GM12878 (cell line): ENCODE measurements at regions not wholly inside any gene's neighbourhood (a gene's known extent, or its start where the extent isn't known, plus 50 kb on each side); places are given as distances from the start of the nearest gene placed in this dataset.

Experiments
- EED ChIP-seq: sonication (generic); IDR thresholded peaks from 2 replicates; pipeline ENCODE4 v1.6.1; 2016; ENCODE audit warnings: antibody characterized with exemption, low read depth
- FOXM1 ChIP-seq: IDR thresholded peaks from 2 replicates; pipeline ENCODE4 v1.6.1; 2012; ENCODE audit warnings: low read depth, mild to moderate bottlenecking, inconsistent platforms, low read length, moderate library complexity
- POLR2A ChIP-seq: IDR thresholded peaks from 2 replicates; pipeline ENCODE4 v1.6.1; 2011; ENCODE audit warnings: low read depth, mild to moderate bottlenecking, low read length
- POLR2AphosphoS5 ChIP-seq: IDR thresholded peaks from 2 replicates; pipeline ENCODE4 v1.6.1; 2011; ENCODE audit warnings: mild to moderate bottlenecking, low read length, inconsistent platforms
- TAF1 ChIP-seq: IDR thresholded peaks from 2 replicates; pipeline ENCODE4 v1.6.1; 2011; ENCODE audit warnings: mild to moderate bottlenecking, low read depth, low read length, borderline replicate concordance
- YY1 ChIP-seq: IDR thresholded peaks from 2 replicates; pipeline ENCODE4 v1.6.1; 2011; ENCODE audit warnings: low read depth, mild to moderate bottlenecking, low read length
- ZBED1 ChIP-seq: IDR thresholded peaks from 2 replicates; pipeline ENCODE4 v1.6.1; 2016; ENCODE audit warnings: borderline replicate concordance
- ZNF24 ChIP-seq: fragments of 450-650 bp; IDR thresholded peaks from 2 replicates; pipeline ENCODE4 v1.6.1; 2017; ENCODE audit warnings: antibody characterized with exemption, mild to moderate bottlenecking
- ZNF384 ChIP-seq: IDR thresholded peaks from 2 replicates; pipeline ENCODE4 v1.6.1; 2012; ENCODE audit warnings: low read depth, mild to moderate bottlenecking, low read length, improper control_type of control experiment, borderline replicate concordance
- TF ChIP-seq, protein P1 (sequence below), 3 experiments: IDR thresholded peaks in 2 of 3; conservative IDR thresholded peaks in 1 of 3; 2 replicates each; pipeline ENCODE4 v1.5.1; 2011; ENCODE audit warnings: low read depth in 3 of 3, low read length in 3 of 3, mild to moderate bottlenecking in 3 of 3, control low read depth in 2 of 3, moderate library complexity in 2 of 3, inconsistent platforms in 1 of 3, mixed read lengths in 1 of 3; ENCODE audit not compliant: control insufficient read depth in 2 of 3, insufficient read depth in 1 of 3; ENCODE audit errors: extremely low read depth in 1 of 3
- TF ChIP-seq, protein P2 (sequence below): IDR thresholded peaks from 2 replicates; pipeline ENCODE4 v1.6.1; 2011; ENCODE audit warnings: borderline replicate concordance, low read depth, mild to moderate bottlenecking, moderate library complexity, mixed read lengths, low read length; ENCODE audit not compliant: insufficient read depth; ENCODE audit errors: extremely low read length
- TF ChIP-seq, protein P3 (sequence below): IDR thresholded peaks from 2 replicates; pipeline ENCODE4 v1.6.1; 2012; ENCODE audit warnings: low read depth, low read length, improper control_type of control experiment
- TF ChIP-seq, protein P4 (sequence below): IDR thresholded peaks from 2 replicates; pipeline ENCODE4 v1.6.1; 2012; ENCODE audit warnings: mild to moderate bottlenecking, low read depth, low read length

DNA sequence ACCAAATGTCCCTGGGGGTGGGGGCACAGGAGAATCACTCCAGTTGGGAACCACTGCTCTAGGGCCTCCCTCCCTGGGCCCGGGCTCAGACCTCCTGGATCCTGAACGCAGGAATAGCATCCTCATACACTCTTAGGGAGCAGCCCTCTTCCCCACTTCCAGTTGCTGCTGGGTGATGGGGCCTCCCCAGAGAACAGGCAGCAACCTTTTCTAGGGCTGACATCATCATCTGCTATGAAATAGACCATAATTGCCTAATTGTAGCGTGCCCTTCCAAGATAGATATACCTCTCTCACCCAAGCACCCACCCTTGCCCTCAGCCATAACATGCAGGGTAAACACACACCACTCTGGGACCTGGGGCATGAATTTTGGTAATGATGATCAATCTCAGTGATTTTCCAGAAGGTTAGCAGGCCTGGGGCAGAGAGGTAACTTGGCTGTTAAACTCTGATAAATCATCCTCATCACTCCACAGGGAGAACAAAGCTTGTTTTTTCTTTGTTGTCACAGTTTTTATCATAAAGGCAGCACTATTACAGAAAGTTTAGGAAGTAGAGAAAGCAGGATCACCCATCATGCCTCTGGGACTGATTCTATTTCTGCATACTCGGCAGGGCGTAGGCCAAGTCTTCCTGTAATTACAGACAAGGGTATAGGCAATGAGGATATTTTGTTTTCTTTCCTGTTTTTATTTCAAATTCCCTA is 88.3 kb upstream of the PRDM11 start:
- TF ChIP-seq TAF1, result no peak
- TF ChIP-seq ZNF24, result no peak
- TF ChIP-seq, protein P1, sequence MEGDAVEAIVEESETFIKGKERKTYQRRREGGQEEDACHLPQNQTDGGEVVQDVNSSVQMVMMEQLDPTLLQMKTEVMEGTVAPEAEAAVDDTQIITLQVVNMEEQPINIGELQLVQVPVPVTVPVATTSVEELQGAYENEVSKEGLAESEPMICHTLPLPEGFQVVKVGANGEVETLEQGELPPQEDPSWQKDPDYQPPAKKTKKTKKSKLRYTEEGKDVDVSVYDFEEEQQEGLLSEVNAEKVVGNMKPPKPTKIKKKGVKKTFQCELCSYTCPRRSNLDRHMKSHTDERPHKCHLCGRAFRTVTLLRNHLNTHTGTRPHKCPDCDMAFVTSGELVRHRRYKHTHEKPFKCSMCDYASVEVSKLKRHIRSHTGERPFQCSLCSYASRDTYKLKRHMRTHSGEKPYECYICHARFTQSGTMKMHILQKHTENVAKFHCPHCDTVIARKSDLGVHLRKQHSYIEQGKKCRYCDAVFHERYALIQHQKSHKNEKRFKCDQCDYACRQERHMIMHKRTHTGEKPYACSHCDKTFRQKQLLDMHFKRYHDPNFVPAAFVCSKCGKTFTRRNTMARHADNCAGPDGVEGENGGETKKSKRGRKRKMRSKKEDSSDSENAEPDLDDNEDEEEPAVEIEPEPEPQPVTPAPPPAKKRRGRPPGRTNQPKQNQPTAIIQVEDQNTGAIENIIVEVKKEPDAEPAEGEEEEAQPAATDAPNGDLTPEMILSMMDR (IDR thresholded peaks at IDR 0.05 in 2 of 3, conservative IDR thresholded peaks at IDR 0.05 in 1 of 3; ENCODE audit: control insufficient read depth in 2 of 3, extremely low read depth in 1 of 3, insufficient read depth in 1 of 3, low read depth in 3 of 3, low read length in 3 of 3), result no peak
- TF ChIP-seq YY1, result no peak
- no peak for TF ChIP-seq ZBED1
- TF ChIP-seq FOXM1, result no peak
- TF ChIP-seq, protein P2, sequence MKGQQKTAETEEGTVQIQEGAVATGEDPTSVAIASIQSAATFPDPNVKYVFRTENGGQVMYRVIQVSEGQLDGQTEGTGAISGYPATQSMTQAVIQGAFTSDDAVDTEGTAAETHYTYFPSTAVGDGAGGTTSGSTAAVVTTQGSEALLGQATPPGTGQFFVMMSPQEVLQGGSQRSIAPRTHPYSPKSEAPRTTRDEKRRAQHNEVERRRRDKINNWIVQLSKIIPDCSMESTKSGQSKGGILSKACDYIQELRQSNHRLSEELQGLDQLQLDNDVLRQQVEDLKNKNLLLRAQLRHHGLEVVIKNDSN, result no peak
- TF ChIP-seq, protein P3, sequence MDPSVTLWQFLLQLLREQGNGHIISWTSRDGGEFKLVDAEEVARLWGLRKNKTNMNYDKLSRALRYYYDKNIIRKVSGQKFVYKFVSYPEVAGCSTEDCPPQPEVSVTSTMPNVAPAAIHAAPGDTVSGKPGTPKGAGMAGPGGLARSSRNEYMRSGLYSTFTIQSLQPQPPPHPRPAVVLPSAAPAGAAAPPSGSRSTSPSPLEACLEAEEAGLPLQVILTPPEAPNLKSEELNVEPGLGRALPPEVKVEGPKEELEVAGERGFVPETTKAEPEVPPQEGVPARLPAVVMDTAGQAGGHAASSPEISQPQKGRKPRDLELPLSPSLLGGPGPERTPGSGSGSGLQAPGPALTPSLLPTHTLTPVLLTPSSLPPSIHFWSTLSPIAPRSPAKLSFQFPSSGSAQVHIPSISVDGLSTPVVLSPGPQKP, result no peak
- TF ChIP-seq EED, result no peak
- no peak for TF ChIP-seq ZNF384
- TF ChIP-seq, protein P4, sequence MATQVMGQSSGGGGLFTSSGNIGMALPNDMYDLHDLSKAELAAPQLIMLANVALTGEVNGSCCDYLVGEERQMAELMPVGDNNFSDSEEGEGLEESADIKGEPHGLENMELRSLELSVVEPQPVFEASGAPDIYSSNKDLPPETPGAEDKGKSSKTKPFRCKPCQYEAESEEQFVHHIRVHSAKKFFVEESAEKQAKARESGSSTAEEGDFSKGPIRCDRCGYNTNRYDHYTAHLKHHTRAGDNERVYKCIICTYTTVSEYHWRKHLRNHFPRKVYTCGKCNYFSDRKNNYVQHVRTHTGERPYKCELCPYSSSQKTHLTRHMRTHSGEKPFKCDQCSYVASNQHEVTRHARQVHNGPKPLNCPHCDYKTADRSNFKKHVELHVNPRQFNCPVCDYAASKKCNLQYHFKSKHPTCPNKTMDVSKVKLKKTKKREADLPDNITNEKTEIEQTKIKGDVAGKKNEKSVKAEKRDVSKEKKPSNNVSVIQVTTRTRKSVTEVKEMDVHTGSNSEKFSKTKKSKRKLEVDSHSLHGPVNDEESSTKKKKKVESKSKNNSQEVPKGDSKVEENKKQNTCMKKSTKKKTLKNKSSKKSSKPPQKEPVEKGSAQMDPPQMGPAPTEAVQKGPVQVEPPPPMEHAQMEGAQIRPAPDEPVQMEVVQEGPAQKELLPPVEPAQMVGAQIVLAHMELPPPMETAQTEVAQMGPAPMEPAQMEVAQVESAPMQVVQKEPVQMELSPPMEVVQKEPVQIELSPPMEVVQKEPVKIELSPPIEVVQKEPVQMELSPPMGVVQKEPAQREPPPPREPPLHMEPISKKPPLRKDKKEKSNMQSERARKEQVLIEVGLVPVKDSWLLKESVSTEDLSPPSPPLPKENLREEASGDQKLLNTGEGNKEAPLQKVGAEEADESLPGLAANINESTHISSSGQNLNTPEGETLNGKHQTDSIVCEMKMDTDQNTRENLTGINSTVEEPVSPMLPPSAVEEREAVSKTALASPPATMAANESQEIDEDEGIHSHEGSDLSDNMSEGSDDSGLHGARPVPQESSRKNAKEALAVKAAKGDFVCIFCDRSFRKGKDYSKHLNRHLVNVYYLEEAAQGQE, result no peak
- no peak for TF ChIP-seq POLR2AphosphoS5
- TF ChIP-seq POLR2A, result no peak
